Activated T-cell treated with anti-CD3 and anti-CD28 coated beads for 48 hours (primary cell): ENCODE measurements at regions not wholly inside any gene's neighbourhood (a gene's known extent, or its start where the extent isn't known, plus 50 kb on each side); places are given as distances from the start of the nearest gene placed in this dataset.

ENCODE experiments used
- DNase-seq: peaks from one replicate; pipeline ENCODE4 v3.0.0-alpha.2; 2020; ENCODE audit warnings: low read depth

DNA sequence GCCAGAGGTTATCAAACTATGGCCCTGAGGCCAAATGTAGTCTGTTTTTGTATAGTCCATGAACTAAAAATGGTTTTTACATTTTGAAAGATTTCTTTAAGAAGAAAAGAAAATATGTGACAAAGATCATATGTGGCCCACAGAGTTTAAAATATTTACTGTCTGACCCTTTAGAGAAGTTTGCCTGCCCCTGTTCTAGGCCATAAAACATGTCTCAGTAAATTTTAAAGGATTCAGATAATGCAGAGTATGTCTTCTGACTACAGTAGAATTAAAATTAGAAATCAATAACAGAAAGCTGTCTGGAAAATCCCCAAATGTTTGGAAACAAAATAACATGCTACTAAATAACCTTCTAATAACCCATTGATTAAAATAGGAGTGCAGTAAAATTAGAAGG, 86.3 kb downstream of the KCNRG start:
- no peak for DNase-seq

DNA sequence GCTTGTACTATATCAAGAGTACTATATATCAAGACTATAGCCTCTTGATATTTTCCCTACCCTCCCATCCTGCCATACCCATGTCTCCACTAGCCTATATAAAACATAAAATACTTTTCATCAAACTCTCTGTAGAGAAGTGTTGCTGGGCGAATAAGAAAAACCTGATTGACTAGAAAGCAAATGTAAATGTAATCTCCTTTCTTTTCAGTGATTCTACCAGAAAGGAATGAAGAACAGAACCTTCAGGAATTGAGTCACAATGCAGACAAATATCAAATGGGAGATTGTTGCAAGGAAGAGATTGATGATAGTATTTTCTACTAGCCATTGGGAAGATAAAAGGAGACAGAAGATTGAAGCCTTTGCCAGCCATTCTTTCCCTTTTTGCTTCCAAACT, 89.2 kb downstream of the KCNRG start:
- DNase-seq = no peak

GRCh38 chr13:50106559-50106958, 91.3 kb downstream of the KCNRG start:
- no peak for DNase-seq

DNA sequence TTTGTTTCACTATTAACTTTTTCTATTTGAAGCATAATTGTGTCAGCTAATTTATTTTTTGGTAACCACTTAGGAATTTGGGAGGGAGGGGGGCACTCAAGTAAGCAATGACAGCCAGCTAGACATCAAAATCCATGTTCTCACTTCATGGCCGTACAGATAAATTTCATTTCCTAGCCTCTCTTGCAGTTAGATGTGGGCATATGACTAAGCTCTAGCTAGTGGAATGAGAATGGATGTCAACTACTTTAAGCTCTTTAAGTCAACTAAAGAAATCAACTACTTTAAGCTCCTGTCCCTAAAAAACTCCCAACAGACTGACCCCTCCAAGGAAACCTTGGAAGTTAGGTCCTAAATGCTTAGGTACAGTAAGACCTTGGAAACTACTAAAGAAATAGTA, 92.0 kb downstream of the KCNRG start:
- DNase-seq = no peak

DNA sequence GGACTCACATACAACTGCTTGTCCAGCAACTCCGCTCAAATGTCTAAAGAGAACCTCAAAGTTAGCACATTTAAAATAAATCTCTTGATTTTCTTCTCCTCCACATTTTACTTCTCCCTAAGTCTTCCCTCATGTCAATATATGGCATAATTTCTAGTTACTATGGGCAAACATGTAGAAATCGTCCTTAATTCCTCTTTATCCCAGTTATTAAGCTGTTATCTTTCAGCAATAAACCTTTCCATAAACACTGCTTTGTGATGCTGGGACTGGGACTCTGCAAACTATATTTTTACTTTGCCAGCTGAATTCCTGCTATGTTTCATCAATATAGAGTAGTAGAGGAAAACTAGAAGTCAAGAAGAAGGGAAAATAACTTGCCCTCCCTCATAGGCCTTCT, 99.7 kb downstream of the KCNRG start:
- no peak for DNase-seq

DNA sequence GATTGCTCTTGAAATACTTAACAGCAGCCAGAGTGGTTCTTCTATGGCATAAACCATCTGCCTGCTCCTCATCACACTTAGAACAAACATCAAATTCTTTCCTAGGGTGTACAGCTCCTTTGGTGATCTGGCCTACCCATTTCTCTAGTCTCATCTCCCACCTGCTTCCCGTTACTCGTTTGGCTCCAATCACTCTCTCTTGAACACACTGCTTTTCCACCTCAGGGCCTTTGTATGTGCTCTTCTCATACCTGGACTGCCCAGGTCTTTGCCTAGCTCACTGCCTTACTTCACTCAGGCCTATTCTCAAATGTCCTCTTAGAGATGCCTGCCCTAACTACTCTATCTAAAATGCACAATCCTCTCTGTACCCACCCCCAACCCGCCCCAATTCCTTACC, 100.5 kb downstream of the KCNRG start:
- DNase-seq = no peak

DNA sequence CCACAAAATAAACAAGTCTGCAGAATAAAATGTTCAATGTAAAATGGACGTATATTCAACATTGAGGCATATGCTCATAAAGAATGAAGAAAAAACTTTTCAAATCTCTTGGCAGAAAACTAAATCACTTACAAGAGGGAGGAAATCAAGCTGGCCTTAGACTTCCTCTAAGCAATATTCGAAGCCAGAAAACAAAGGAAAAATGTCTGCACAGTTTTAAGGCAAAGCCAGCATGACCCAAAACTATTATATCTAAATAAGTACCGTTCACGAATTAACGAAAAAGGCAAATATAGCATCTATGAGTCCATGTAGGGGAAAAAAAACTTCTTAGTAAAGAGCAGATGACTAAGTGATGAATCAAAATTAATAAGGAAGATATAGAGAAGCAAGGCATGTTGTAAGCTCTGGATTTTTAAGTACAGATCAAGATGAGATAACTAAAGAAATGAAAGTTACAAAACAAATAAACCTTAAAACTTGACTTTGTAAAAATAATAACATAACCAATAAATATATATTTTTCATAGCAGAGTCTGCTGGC, 101.3 kb downstream of the KCNRG start:
- DNase-seq = no peak

DNA sequence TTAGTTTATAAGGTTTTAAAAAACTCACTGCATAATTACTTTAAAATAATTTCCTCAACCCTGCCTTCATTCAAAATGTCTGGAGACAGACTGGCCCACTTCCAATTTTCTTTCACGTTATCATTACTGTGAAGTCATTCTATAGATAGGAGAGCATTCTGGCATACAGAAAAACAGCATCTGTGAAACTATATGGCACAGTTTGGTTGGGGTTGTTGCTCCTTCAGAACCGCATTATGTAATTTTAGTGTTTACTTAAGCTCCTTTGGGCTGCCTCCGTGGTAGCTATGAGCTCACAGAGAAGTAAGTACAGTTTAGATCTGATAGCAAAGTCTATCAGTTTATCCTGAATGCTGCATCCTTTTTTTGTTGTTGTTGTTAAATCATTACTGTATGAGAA, 104.3 kb downstream of the KCNRG start:
- DNase-seq = no peak

- DNase-seq = no peak
Measured at GRCh38 chr13:50122455-50122854, 107.2 kb downstream of the KCNRG start.

- DNase-seq = no peak
Measured at GRCh38 chr13:50123002-50123401, 107.8 kb downstream of the KCNRG start.

DNA sequence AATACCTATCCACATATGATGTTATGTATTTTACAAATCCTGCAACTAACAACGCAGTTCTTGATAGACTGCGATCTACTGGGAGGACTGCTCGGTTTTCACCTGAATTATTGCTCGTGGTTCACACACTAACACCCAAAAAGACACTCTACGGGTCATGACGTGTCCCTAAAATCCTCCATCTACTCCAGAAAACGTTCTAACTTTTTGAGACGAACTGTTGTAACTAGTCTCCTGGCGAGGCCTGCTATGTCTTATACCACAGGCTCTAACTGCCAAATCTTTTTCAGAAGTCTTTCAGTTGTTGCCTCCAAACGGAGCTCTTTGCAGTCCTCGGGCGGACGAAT, 108.2 kb downstream of the KCNRG start:
- DNase-seq = no peak

- peak; percentile 58 for DNase-seq
Measured at GRCh38 chr13:50123862-50124535, 108.8 kb downstream of the KCNRG start.

- DNase-seq = peak; percentile 78
Measured at GRCh38 chr13:50124536-50125303, 109.5 kb downstream of the KCNRG start.

DNA sequence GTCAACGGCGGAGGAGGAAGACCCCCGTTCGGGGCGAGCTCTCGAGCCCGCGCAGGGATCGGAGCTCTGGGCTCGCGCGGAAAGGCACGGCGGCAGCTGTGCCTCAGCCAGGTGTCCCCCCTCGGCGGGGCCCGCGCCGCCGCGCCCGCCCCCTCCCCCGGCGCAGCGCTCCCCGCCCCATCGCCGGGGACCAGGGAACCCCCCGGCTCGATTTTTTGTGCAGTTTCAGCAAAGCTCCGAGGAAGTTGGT, 110.0 kb downstream of the KCNRG start:
- DNase-seq = no peak

DNA sequence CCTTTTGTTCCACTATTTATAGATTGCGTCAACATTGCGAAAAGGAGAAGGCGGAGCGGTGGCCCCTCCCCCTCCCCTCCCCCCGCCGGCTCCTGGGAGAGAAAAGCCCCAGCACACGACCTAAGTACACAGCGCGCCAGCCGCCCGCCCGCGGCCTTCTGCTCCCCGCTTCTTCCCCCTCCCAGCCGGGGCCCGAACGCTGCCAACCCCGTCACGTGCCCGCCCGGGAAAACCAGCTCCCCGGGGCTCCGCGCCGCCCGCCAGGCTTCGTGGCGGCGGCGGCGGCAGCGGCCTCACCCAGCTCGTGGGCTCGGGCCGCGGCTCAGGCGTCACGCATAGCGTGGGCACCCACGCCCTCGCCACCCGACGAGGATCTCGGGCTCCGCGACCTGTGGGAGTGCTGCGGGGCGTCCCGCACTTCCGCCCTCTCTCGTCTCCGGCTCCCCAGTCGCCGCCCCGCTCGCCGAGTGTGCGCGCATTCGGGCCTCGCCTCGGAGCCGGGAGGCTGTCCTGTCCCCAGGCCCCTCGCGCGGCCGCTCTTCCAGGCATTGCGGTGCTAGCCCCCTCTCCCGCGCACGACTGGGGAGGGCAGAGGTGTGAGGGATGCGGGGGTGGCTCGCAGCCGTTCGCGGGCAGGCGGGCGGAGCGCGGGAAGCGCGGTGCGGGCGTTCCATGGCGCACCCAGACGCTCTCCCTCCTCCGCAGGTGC, 110.5 kb downstream of the KCNRG start:
- DNase-seq = peak; percentile 65

- no peak for DNase-seq
Measured at GRCh38 chr13:50126263-50126992, 111.2 kb downstream of the KCNRG start.

DNA sequence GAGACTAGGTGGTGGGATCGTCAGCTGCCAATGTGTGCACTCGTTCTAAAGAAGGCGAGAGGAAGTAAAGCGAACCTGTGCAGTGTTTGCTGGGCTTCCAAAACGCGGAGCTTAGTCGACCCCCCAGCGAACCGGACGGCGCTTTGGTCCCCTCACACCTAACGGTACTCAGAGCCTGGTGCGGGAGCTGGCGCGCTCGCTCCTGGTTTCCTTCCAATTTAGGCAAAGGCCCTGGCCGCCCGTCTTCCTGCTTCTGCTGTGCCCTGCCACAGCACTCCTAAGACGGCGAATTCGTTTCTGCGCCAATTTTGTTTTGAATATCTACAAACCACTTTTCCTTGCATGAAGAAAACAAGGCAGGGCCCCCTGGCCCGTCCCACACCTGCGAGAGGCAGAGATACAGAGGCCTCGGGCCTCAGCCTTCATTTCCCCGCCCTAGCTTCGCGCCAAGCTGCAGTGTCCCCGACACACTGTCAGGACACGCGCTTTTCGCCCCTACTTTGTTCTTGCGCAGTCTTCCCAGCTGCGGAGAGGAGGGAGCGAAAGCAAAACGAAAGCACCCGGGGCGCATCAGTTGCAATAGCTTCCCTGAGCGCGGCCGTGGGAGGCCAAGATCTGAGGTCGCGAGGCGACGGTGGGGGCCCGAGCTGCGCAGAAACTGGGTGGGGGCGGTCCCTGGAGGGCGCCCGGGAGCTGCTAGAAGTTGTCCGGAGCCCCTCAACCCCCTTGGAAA, 111.9 kb downstream of the KCNRG start:
- DNase-seq = no peak

DNA sequence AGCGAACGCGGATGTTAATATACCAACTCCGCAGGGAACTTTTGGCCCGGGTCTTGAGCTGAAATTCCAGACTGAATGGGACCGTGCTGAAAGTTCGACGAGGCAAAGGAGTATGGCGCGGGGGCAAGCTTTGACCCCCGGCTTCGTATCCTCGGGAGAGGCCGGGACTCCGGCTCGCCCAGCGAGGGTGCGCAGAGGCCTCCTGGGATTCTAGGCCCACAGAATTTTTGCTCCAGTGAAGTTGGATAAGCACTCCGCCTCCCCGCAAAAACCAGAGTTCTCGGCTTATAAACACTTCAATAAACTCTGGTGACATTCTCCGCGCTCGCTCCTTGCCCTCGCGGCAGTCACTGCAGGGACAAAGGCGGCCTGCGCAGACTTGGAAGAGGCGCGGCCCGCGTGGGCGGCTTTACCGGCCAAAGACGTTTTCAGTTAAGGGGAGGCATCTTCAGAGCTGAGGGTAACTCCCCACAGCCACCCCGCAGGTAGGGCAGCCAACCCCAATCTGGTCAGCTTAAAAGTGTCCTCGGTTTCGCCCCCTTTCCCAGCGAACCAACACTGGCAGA, 112.6 kb downstream of the KCNRG start:
- no peak for DNase-seq

DNA sequence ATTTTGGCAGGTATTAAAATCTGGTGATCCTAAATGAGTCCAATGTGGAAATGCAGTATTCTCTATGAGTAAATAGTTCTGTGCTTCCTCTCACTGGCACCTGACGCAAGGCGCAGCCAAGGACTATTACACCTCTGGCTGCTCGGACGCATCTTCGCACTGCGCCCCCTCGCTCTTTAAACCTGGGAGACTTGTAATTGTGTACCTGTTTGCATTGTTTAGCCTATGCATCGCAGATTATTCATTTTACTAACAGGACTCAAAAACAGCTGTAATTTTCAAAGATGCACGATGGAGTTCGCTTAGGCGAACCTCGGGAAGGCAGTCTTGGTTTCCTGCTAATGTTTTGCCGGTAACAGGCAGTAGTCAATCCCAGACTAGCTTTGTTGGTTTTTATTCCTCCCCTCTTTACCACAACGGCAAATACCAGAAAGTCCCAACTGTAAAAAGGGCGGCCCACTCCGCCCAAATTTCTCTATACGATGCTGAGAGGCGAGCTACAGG, 113.2 kb downstream of the KCNRG start:
- no peak for DNase-seq

DNA sequence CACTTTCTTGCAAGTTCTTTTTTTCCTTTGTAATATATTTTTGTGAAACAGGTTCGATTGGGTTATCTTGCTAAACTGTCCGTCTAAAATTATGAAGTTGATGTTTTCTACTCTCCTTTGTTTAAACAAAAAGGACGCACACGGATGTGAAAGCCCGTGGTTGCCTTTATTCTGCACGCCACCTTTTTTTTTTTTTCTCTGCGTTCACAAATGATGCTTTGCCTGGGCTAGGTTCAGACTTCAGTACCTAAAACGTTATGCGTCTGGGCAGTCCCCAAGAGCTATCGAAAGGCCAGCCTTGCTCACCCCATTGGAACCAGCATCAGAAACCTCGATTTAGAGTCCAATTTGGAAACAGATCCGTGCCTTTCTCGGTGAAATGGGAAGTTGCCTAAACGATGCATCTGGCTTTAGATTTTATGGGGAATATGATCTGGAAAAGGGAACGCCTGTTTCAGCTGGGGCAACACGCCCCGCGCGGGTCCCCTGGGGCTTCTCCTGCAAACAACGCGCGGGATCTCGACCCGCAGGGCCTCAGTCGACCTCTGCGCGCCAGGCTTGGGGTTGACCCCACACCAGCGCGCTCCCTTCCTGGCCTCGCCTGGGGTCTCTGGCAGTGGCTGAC, 113.9 kb downstream of the KCNRG start:
- no peak for DNase-seq

DNA sequence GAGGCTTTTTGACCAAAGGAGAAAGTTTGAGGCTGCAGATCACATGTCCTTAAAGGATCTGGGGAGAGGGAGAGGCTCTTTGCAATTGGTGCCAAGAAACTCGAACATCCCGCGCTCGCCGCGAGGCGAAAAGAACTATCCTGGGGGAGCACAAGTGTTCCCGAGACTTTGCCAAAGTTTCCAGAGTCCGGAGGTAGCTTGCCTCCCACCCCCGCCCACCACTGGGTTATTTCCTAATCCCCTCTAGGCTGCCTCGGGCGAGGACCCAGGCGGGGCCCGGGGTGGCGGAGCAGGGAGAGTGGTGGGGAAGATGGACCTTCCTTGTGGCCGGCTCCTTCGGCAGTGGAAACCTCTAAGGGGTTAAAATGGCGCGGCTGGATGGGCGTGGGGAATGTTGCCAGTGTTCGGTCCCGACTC, 114.5 kb downstream of the KCNRG start:
- no peak for DNase-seq
